Progenitor cell of endocrine pancreas (in vitro differentiated cells): ENCODE measurements at regions not wholly inside any gene's neighbourhood (a gene's known extent, or its start where the extent isn't known, plus 50 kb on each side); places are given as distances from the start of the nearest gene placed in this dataset.

Experiments
- DNase-seq: peaks from one replicate; pipeline ENCODE4 v3.0.0; 2021; ENCODE audit warnings: low spot score; ENCODE audit not compliant: unreplicated experiment
- H3K27ac Mint-ChIP-seq: 2 replicates; pipeline ENCODE4 v1.8.0; 2021; ENCODE audit warnings: mild to moderate bottlenecking, moderate library complexity, mixed read lengths
- H3K27me3 Mint-ChIP-seq: 2 replicates; pipeline ENCODE4 v1.8.0; 2021; ENCODE audit warnings: mixed read lengths
- H3K36me3 Mint-ChIP-seq: 2 replicates; pipeline ENCODE4 v1.8.0; 2022; ENCODE audit warnings: mixed read lengths; ENCODE audit not compliant: insufficient read depth
- H3K4me1 Mint-ChIP-seq: 2 replicates; pipeline ENCODE4 v1.8.0; 2021; ENCODE audit warnings: low read depth, mixed read lengths
- H3K4me3 Mint-ChIP-seq: 2 replicates; pipeline ENCODE4 v1.8.0; 2021; ENCODE audit warnings: low read depth, mild to moderate bottlenecking, moderate library complexity, mixed read lengths
- H3K9me3 Mint-ChIP-seq: 2 replicates; pipeline ENCODE4 v1.8.0; 2021; ENCODE audit warnings: low read depth, mixed read lengths
- TF ChIP-seq, protein P1 (sequence below): fragments of 200-600 bp; sonication (generic); IDR thresholded peaks from one replicate; pipeline ENCODE4 v1.5.0; 2021; ENCODE audit warnings: antibody characterized with exemption, mild to moderate bottlenecking; ENCODE audit not compliant: unreplicated experiment

DNA sequence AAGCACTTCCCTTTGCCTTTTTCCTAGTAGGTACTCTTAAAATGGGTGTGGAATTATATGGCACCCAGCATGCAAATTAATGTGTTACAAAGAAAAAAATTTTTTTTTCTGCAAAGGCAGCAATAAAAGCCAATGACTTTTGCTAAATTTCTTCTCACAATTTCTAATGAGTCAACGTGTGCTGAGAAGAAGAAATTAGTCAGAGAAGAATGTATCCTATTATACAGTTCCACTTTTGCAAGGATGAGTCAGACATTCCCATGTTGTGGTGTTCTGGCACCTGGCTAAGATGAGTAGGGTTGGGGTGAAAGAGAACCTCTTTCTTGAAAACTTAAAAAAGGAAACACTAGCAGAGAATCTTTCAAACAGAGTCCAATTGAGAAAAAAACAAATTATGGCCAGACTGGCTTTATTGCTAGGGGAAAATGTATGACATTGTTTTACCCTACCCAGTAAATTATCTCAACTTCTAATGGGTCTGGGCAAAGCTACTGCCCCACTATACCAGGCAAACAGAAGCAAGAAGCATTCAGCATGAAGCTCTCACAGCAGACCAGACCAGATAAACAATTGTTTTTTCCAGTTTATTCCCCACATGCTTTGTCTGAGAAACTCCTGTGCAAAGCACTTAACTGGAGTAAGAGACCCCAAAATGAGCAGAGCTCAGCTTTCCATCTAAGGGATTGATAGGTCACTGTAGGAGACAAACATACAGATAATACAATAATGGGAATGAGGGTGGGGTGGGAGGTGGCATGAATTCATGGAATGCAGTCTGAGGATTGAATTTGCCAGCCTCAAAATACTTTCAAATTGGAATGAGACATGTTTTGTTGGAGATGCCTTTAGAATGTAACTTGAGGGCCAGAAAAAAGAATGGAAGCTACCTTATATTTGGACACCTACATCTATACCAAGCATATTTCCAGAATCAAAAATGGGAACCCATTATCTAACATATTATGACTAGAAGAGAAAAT, 220.8 kb upstream of the RFX3 start:
- H3K27ac Mint-ChIP-seq, result no peak overlapping the region
- no peak for DNase-seq

DNA sequence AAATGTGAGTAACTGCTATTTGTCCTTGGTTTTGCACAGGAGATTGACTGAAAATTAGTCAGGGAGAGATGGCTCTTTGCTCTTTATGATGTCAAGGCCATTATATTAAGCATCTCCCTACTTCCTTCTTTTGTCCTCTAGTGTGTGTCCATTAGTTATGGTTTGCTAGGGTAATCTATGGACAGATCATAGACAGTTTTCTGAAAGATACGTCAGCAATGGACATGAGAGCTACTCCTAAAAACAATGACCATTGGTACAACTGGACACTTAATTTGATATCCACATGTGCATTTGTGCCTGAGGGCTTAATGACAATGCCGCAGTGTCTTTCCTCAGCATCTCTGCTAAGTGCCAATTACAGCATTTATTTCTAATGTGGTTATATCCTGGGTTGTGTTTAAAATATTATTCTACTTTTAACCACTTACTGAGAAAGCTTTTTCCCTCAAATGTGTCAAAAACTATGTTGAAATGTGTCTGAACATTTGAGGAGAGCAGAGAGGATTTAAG, 218.2 kb upstream of the RFX3 start:
- no peak overlapping the region for H3K4me3 Mint-ChIP-seq
- no peaks in the 10 kb centered on the region for H3K36me3 Mint-ChIP-seq
- no peak overlapping the region for H3K27ac Mint-ChIP-seq
- no peak for DNase-seq
- peaks cover 15% of the 10 kb centered on the region for H3K4me1 Mint-ChIP-seq
- H3K27me3 Mint-ChIP-seq, result no peaks in the 10 kb centered on the region
- TF ChIP-seq, protein P1, sequence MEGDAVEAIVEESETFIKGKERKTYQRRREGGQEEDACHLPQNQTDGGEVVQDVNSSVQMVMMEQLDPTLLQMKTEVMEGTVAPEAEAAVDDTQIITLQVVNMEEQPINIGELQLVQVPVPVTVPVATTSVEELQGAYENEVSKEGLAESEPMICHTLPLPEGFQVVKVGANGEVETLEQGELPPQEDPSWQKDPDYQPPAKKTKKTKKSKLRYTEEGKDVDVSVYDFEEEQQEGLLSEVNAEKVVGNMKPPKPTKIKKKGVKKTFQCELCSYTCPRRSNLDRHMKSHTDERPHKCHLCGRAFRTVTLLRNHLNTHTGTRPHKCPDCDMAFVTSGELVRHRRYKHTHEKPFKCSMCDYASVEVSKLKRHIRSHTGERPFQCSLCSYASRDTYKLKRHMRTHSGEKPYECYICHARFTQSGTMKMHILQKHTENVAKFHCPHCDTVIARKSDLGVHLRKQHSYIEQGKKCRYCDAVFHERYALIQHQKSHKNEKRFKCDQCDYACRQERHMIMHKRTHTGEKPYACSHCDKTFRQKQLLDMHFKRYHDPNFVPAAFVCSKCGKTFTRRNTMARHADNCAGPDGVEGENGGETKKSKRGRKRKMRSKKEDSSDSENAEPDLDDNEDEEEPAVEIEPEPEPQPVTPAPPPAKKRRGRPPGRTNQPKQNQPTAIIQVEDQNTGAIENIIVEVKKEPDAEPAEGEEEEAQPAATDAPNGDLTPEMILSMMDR, result no peak
- H3K9me3 Mint-ChIP-seq, result no peaks in the 10 kb centered on the region

More for the DNA sequence above, 220.8 kb upstream of the RFX3 start:
- TF ChIP-seq, protein P1, result no peak
- H3K36me3 Mint-ChIP-seq, result peaks cover 2% of the 10 kb centered on the region
- peaks cover 10% of the 10 kb centered on the region for H3K4me1 Mint-ChIP-seq
- H3K9me3 Mint-ChIP-seq, result peaks cover 3% of the 10 kb centered on the region
- no peak overlapping the region for H3K4me3 Mint-ChIP-seq
- H3K27me3 Mint-ChIP-seq, result no peaks in the 10 kb centered on the region

- no peaks in the 10 kb centered on the region for H3K9me3 Mint-ChIP-seq
- TF ChIP-seq, protein P1, result no peak
- peaks cover 15% of the 10 kb centered on the region for H3K4me1 Mint-ChIP-seq
- no peak overlapping the region for H3K4me3 Mint-ChIP-seq
- H3K27ac Mint-ChIP-seq, result no peak overlapping the region
- no peaks in the 10 kb centered on the region for H3K36me3 Mint-ChIP-seq
- no peaks in the 10 kb centered on the region for H3K27me3 Mint-ChIP-seq
- DNase-seq, result no peak
These were observed 216.8 kb upstream of the RFX3 start for GRCh38 chr9:3742586-3742985.

DNA sequence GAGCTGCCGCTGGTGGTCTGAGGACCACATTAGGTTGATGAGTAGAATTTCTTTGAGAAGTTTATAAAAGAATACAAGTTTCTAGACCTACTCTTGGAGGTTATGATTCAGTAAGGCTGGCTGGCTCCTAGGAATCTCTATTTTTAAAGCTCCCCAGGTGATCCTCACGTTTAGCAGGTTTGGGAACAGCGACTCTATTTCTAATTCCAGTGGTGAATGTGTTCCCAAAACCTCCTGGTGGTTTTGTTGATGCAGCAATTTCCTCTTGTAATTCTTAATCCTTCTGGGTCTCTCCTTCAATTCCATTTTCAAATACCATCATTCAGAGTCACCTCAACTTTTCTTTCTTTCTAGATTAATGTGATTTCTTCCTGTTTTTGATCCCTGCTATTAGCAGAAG, 215.9 kb upstream of the RFX3 start:
- H3K4me3 Mint-ChIP-seq, result no peak overlapping the region
- no peaks in the 10 kb centered on the region for H3K27me3 Mint-ChIP-seq
- TF ChIP-seq, protein P1, result no peak
- H3K9me3 Mint-ChIP-seq, result no peaks in the 10 kb centered on the region
- peaks cover 15% of the 10 kb centered on the region for H3K4me1 Mint-ChIP-seq
- no peak overlapping the region for H3K27ac Mint-ChIP-seq
- DNase-seq, result no peak
- no peaks in the 10 kb centered on the region for H3K36me3 Mint-ChIP-seq

DNA sequence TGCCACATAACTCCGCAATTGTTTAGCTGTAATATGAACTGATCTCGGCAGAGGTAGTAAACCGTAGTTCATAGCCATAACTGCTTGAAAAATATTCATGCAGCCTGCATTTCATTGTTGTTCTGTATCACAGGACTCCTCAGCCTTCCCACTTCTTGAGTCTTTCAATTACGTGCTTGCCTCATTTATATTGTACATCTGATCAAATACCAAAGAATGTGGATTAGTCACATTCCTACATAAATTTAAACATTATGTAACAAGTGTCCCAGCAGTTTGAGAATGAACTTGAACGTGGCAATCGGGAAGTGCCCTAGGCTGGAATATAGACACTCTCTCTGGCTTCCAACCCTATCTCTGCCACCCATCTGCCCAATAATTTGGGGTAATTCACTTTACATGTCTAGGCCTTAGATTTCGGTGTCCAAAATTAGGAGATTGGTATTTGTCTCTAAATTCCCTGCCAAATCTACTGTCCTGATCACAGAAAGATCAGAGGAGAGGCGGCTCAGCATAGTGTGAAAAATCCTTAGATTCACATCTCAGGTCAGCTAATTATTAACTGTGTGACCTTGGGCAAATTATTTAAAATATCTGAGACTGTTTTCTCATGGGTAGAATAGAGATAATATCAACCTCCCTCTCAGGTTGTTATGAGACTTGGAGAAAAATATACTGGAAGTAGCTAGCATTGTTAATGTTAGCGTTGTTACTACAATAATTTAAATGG, 215.1 kb upstream of the RFX3 start:
- no peaks in the 10 kb centered on the region for H3K27me3 Mint-ChIP-seq
- H3K27ac Mint-ChIP-seq, result no peak overlapping the region
- TF ChIP-seq, protein P1, result no peak

More for the DNA sequence above, 215.1 kb upstream of the RFX3 start:
- Mint-ChIP-seq H3K4me3 (no peak overlapping the region), H3K9me3 (no peaks in the 10 kb centered on the region), H3K4me1 (peaks cover 15% of the 10 kb centered on the region), H3K36me3 (no peaks in the 10 kb centered on the region)
- no peak for DNase-seq
